ENCODE measurements at regions not wholly inside any gene's neighbourhood (a gene's known extent, or its start where the extent isn't known, plus 50 kb on each side); places are given as distances from the start of the nearest gene placed in this dataset.

DNA sequence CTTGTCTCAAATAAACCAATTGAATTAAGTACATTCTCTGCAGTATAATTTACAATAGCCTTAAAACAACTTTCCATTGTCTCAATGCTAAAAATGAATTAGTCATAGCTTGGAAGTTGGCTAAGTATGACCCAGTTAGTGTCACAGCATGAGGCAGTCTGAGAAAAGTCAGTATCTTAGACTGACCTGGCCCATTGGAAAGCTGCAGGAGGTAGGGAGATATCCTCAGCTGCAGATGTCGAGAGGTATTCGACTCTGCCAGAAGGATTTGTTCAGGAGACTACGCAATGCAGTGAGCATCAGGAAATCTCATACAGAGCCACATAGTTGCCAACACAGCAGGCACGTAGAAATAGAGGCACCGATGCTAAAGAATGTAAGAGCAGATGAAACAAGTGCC is 350.9 kb upstream of the NRSN1 start (continued):
- TF ChIP-seq ATF2 (CRISPR knock-in tag; IDR thresholded peaks at IDR 0.05; ENCODE audit: borderline replicate concordance, low read depth) = no peak
- no peak for TF ChIP-seq SP1 (CRISPR knock-in tag; conservative IDR thresholded peaks at IDR 0.05)
- TF ChIP-seq ZNF416 (CRISPR knock-in tag; IDR thresholded peaks at IDR 0.05) = no peak
- TF ChIP-seq, protein P1, sequence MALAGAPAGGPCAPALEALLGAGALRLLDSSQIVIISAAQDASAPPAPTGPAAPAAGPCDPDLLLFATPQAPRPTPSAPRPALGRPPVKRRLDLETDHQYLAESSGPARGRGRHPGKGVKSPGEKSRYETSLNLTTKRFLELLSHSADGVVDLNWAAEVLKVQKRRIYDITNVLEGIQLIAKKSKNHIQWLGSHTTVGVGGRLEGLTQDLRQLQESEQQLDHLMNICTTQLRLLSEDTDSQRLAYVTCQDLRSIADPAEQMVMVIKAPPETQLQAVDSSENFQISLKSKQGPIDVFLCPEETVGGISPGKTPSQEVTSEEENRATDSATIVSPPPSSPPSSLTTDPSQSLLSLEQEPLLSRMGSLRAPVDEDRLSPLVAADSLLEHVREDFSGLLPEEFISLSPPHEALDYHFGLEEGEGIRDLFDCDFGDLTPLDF (CRISPR knock-in tag; IDR thresholded peaks at IDR 0.05) = no peak
- no peak for TF ChIP-seq EMX1 (CRISPR knock-in tag; IDR thresholded peaks at IDR 0.05)
- TF ChIP-seq FOXP1 (CRISPR knock-in tag; IDR thresholded peaks at IDR 0.05; ENCODE audit: borderline replicate concordance) = no peak
- no peak for TF ChIP-seq SOX15 (CRISPR knock-in tag; IDR thresholded peaks at IDR 0.05)

DNA sequence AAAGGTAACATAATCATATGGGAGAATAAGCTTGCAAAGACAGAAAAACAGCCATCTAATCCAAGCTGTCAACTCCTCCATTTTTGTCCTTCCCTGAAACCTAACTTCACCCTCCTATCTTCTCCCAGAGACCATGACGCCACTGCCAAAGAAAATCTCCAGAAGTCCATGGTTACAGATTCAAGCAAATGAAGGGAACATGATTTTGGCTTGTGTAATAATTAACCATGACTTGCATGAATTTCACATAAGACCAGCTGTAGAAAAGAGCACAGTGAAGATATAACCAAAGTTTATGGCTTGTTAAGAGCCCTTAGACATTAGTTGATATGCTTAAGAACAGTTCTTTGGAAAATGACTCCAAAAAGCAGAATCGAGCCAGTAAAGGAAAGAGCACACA is 342.1 kb upstream of the NRSN1 start:
- CTCF ChIA-PET = no interaction called here
- TF ChIP-seq NR3C1 (CRISPR knock-in tag; conservative IDR thresholded peaks at IDR 0.05; ENCODE audit: low read depth) = no peak
- no peak for TF ChIP-seq ZNF671 (CRISPR knock-in tag; IDR thresholded peaks at IDR 0.05)
- TF ChIP-seq NR2C2 (CRISPR knock-in tag; IDR thresholded peaks at IDR 0.05) = no peak
- TF ChIP-seq RORB (CRISPR knock-in tag; IDR thresholded peaks at IDR 0.05) = no peak
- TF ChIP-seq CREB1 (CRISPR knock-in tag; IDR thresholded peaks at IDR 0.05) = no peak
- no peak for TF ChIP-seq MYBL2 (CRISPR knock-in tag; IDR thresholded peaks at IDR 0.05)

DNA sequence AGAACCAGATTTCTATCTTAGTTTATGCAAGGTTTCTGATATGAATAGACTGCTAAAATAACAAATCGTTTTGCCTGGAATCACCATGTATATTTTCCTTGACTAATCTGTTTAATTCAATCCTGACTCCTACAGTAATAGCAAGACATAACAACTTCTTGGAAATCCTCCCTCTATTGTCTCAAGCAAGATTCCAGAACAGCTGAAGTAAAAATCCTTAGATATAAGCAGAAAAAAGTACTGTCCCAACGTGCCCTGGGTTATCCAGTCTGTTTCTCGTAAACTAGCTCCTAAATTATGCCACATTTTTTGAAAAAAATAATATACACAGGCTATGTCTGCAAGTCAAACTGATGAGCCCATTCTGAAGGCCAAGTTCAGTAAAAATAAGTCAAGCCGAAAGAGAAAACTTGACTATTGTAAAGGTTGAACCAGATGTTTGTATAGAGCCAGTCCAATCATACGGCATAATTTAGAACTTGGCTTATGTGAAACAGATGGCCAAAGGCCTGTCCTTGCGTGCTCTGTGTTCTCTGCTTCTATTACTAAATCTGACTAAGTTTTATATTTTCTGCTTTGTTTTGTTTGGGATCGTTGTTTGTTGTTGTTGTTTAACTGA is 341.6 kb upstream of the NRSN1 start:
- H3K9me3 Mint-ChIP-seq = no peaks in the 10 kb centered on the region
- no peaks in the 10 kb centered on the region for H3K36me3 Mint-ChIP-seq
- DNase-seq (ENCODE audit: low spot score) (no peak), ATAC-seq (no peak)
- H3K27me3 Mint-ChIP-seq (ENCODE audit: low read depth) = no peaks in the 10 kb centered on the region
- no peak overlapping the region for H3K4me3 Mint-ChIP-seq
- ChIA-PET POLR2A (no interaction called here), CTCF (no interaction called here)
- no peak overlapping the region for H3K27ac Mint-ChIP-seq
- H3K4me1 Mint-ChIP-seq = no peaks in the 10 kb centered on the region
- TF ChIP-seq TP53 (CRISPR knock-in tag; IDR thresholded peaks at IDR 0.05) = no peak
- no peak for TF ChIP-seq ZNF425 (CRISPR knock-in tag; conservative IDR thresholded peaks at IDR 0.05)
- TF ChIP-seq, protein P2, sequence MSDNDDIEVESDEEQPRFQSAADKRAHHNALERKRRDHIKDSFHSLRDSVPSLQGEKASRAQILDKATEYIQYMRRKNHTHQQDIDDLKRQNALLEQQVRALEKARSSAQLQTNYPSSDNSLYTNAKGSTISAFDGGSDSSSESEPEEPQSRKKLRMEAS (CRISPR knock-in tag; IDR thresholded peaks at IDR 0.05) = no peak
- TF ChIP-seq AR (CRISPR knock-in tag; IDR thresholded peaks at IDR 0.05) = no peak
- TF ChIP-seq, protein P3, sequence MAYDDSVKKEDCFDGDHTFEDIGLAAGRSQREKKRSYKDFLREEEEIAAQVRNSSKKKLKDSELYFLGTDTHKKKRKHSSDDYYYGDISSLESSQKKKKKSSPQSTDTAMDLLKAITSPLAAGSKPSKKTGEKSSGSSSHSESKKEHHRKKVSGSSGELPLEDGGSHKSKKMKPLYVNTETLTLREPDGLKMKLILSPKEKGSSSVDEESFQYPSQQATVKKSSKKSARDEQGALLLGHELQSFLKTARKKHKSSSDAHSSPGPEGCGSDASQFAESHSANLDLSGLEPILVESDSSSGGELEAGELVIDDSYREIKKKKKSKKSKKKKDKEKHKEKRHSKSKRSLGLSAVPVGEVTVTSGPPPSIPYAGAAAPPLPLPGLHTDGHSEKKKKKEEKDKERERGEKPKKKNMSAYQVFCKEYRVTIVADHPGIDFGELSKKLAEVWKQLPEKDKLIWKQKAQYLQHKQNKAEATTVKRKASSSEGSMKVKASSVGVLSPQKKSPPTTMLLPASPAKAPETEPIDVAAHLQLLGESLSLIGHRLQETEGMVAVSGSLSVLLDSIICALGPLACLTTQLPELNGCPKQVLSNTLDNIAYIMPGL (CRISPR knock-in tag; IDR thresholded peaks at IDR 0.05) = no peak
- TF ChIP-seq, protein P4, sequence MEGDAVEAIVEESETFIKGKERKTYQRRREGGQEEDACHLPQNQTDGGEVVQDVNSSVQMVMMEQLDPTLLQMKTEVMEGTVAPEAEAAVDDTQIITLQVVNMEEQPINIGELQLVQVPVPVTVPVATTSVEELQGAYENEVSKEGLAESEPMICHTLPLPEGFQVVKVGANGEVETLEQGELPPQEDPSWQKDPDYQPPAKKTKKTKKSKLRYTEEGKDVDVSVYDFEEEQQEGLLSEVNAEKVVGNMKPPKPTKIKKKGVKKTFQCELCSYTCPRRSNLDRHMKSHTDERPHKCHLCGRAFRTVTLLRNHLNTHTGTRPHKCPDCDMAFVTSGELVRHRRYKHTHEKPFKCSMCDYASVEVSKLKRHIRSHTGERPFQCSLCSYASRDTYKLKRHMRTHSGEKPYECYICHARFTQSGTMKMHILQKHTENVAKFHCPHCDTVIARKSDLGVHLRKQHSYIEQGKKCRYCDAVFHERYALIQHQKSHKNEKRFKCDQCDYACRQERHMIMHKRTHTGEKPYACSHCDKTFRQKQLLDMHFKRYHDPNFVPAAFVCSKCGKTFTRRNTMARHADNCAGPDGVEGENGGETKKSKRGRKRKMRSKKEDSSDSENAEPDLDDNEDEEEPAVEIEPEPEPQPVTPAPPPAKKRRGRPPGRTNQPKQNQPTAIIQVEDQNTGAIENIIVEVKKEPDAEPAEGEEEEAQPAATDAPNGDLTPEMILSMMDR (IDR thresholded peaks at IDR 0.05) = no peak

More for the DNA sequence above, 342.1 kb upstream of the NRSN1 start:
- POLR2A ChIA-PET = no interaction called here
- no peak for DNase-seq (ENCODE audit: low spot score)
- Mint-ChIP-seq H3K4me3 (no peak overlapping the region), H3K27me3 (ENCODE audit: low read depth) (no peaks in the 10 kb centered on the region), H3K27ac (no peak overlapping the region), H3K4me1 (no peaks in the 10 kb centered on the region), H3K36me3 (no peaks in the 10 kb centered on the region), H3K9me3 (no peaks in the 10 kb centered on the region)
- ATAC-seq = no peak
